GM19035 (cell line): ENCODE measurements at regions not wholly inside any gene's neighbourhood (a gene's known extent, or its start where the extent isn't known, plus 50 kb on each side); places are given as distances from the start of the nearest gene placed in this dataset.

ENCODE experiments used
- ATAC-seq: cut with Tn5 transposase; IDR thresholded peaks from one replicate; pipeline ENCODE4 v1.9.1; 2021; ENCODE audit not compliant: unreplicated experiment

GRCh38 chr6:33967966-33968724 lies 164.3 kb upstream of the MLN start:
- no peak for ATAC-seq

DNA sequence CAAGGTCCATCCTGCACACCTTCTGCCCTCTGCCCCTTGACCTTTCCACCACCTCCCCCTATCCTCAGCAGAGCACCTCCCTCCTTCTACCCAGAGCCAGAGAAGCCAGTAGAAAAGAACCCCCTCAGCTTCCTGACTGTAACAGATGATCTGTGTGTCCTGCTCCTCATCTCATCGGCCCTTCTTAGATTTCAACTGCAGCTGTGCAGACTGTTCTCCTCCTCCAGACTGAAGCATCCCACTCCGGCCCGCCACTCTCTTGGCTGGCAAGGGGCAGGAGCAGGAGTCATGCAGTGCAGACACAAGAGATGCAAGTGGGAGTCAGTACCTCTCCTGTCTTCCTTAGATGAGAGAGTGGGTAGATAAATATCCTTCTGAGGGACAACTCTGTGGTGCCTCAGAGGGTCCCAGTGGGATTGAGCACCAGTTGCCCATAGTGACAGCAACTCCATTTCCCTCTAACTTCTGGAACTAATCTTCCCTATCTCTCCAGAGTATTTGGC lies 163.5 kb upstream of the MLN start:
- ATAC-seq: no peak

DNA sequence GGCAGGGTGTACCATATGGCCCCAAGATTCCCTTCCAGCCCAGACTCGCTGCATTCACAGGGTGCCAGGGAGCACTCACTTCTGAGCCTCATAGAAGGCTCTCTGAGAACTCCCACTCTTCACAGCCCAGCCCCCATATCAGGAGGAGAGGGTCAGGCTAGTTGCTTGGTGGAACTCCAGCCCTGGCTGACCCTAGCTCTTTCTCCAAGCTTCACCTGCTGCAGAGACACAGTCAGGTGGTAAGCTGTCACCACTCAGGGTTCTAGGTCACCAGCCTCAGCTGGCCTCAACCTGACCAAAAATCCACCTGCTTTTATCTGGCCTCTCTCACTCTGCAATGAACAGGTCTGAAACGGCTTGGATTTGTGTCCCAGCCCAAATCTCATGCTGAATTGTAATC lies 162.7 kb upstream of the MLN start:
- no peak for ATAC-seq

- ATAC-seq: no peak
These were observed 162.0 kb upstream of the MLN start for GRCh38 chr6:33965766-33966165.

GRCh38 chr6:33964387-33964786 lies 160.6 kb upstream of the MLN start:
- ATAC-seq: no peak

DNA sequence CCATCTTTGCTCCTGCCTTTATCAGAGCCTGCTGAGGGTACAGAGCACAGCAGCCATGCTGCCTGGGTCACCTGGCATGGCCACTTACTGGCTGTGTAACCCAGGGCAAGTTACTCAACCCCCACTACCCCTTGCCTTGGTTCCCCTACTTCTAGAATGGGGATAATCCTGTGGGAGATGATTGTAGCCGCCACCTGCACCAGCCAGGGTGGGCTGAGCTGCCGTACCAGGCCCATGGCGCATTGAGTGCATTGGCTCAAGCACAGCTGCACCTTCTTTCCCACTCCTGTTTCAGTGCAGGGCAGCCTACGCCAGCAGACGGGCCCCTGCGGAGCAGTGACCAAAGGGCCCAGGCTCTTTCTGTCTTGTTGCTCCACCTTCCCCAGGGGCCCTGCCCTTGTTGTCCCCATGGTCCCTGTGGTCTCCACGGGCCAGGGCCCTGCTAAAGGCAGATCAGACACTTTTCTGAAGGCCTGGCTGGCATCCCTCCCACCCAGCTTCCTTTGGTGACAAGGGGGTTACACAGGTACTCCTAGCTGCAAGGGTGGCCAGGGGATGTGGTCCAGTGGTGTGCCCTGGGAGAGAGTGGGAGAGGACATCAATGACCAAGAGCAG lies 159.4 kb upstream of the MLN start:
- no peak for ATAC-seq

GRCh38 chr6:33962246-33963027 lies 158.6 kb upstream of the MLN start:
- no peak for ATAC-seq

GRCh38 chr6:33961691-33962090 lies 157.9 kb upstream of the MLN start:
- ATAC-seq: no peak

DNA sequence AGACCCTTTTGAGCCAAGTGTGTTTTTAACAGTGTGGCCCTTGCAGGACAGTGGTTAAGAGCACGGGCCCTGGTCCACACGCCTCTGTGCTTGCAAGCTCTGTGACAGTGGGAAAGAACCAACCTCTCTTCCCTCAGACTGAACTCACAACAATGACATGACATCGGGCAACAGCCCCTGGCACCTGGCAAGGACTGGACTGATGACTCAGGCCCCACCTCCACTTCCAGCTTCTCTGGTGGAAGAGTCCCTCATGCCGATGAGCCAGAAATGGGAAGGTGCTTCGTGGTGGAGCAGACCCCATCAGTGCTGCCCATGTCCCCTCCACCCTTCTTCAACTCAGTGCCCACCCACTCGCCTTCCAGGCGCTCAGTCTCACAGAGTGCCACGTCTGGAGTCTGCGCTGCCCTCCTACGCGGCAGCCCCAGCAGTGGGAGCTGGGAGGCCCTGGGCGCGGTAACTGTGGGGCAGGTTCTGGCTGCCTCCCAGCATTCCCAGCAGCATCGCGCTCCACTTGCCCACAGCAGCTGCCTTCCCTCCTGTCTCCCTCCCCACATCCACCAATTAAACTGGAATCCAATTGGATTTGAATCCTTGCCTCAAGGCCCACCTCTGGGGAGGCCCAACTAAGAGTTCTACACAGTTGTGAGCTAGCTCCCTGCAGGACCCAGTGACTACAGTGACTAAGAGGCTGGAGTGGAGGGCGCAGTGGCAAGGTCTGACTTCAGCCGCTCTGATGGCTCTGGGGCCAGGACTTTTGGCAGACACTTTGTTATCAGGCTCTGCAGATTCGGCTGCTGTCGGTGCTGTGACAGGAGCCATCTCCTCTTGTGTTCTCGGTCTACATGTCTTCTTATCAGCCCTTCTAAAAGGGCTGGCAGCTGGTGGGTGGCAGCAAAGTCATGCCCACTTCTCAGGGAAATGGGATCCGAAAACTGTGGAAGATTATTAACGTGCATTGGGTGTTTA lies 156.8 kb upstream of the MLN start:
- ATAC-seq: no peak

- no peak for ATAC-seq
These were observed 156.0 kb upstream of the MLN start for GRCh38 chr6:33959661-33960344.

DNA sequence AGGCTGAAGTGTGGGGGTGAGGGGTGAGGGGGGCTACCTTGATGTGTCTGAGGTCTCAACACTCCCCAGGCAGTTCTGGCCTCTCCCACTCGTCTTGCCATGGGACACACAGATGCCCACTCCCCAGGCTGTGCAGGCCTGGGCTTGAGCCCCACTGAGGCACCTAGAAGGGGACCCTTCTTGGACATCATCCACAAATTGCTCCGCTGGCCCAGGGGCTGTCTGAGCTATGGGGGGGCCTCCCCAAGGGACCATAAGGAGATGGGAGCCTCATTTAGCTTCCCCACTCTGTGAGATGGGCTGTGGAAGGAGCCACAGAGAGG lies 155.5 kb upstream of the MLN start:
- no peak for ATAC-seq

DNA sequence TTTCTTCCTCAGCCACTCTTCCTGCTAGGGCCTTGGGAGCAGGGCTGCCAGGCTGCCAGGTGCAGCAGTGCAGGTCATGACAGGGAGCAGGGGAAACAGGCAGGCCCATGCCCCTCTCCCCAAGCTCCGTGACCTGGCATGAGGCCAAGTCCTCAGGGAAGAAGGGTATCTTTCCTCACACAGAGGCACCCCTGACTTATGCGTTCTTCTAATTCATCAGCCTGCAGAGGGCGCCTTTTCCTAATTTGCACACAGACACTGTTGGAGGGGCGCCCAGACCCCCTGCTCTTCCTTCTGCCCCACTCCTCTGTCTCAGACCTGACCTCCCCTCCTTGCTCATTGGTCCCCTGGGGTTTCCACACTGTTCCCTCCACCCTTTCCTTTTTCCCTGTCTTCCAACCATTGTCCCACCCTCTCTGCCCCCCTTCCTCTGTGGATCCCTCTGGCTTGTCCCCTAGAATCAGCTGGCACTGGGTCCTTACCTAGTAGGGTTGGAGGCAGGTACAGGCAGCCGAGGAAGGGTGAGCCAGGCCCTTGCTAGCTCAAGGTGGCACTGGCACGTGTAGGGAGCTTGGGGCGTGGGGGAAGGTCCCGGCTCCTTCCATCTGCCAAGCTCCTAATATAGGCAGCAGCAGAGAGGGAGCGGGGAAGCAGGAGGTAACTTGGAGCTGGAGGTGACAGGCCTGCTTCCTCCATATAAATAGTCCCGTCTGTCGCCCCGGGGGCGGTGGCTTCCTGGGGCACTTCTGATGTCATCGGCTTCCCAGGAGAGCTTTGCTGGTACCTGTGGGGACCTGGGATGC lies 154.9 kb upstream of the MLN start:
- ATAC-seq: no peak

DNA sequence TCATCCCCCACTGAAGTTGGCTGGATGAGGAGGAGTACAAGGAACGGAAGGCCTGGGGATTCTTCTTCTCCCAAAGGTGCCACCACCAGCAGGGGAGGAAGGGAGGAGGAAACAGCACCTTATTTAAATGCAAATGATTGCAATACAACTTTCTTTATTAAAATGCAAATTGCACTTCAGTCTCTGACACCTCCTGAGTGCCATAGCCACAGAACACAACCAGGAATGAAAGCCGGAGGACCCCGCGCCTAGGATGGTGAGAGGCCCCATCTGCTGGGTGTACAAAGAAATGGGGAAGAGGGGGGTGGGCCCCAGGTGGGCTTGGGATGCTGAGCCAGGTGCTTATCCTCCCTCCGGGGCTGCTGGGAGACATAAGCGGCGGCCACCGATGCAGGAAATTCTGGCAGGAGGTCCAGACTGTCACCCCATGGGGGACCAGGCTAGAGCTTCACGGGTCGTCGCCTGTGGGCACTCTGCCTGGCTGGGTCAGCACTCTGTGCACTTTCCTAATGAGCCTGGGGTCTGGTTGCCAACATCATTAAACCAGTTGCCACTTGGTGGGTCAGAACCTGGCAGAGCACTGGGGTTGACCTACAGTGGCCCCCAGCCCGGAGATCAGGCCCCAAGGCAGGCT lies 154.2 kb upstream of the MLN start:
- ATAC-seq: no peak

DNA sequence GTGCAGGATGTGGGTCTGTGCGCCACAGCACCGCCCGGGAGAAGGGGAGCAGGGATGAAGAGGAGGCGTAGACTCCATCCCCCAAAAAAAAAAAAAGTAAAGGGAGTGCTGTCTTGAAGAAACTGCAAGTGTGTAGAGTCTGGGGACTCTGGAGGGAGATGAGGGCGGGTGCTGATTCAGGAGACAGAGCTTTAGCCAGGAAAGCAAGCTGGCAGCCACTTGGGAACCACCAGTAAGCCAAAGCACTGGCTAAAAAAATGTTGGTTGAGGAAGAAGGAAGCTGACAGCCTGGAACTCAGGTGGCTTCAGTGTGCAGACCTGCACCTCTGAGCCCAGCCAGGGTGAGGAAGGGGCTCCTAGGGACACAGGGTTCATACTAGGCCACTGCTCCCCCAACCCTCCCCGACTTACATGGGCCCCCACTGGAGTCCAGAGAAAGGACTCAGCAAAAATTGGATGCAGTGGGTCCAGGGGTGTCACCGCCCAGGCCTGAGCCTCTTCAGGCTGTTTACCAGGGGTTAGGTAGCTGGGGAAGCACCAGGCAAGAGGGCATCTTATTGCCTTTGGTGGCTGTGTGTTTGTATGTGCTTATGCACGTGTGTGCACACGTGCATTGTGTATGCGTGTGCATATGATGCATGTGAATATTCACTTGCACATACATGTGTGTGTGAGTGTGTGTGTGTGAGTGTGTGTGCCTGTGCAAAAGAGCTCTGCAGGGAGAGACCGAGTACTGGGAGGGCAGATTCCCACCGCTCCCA lies 153.5 kb upstream of the MLN start:
- ATAC-seq: no peak

GRCh38 chr6:33956206-33956605 lies 152.4 kb upstream of the MLN start:
- ATAC-seq: no peak

GRCh38 chr6:33955566-33955965 lies 151.8 kb upstream of the MLN start:
- no peak for ATAC-seq

DNA sequence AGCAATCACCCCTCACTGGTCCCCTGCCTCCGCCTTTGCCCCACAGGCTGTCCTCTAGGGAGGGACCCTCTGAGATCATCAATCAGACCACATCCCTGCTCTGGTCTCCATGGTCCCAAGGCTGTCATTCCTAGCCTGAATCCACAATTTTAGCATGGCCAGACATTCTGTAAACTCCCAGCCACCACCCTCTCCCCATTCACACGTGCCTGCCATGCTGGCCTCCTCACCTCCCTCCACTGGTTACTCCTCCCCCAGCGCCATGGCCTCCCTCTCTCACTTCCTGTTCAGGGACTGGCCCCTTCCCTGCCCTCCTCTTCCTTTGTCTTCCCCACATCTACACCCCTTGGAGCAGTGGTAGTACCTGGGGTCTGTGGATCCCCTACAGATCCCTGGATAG lies 150.7 kb upstream of the MLN start:
- no peak for ATAC-seq

DNA sequence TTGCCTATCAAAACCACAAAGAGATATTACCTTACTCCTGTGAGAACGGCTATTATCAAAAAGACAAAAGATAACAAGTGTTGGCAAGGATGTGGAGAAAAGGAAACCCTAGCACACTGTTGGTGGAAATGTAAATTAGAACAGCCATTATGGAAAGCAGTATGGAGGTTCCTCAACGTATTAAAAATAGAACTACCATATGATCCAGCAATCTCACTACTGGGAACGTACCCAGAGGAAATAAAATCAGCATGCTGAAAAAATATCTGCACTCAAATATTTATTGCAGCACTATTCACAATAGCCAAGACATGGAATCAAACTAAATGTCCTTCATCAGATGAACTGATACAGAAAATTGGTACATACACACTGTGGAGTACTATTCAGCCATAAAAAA lies 149.4 kb upstream of the MLN start:
- no peak for ATAC-seq
